GM19035 (cell line): ENCODE measurements at regions not wholly inside any gene's neighbourhood (a gene's known extent, or its start where the extent isn't known, plus 50 kb on each side); places are given as distances from the start of the nearest gene placed in this dataset.
"Not testable (repeated sequence)": the region's sequence is repeated elsewhere in the genome, so short reads cannot be mapped to it uniquely, and the experiment has no call there.

Experiments used
- ATAC-seq: cut with Tn5 transposase; IDR thresholded peaks from one replicate; pipeline ENCODE4 v1.9.1; 2021; ENCODE audit not compliant: unreplicated experiment

DNA sequence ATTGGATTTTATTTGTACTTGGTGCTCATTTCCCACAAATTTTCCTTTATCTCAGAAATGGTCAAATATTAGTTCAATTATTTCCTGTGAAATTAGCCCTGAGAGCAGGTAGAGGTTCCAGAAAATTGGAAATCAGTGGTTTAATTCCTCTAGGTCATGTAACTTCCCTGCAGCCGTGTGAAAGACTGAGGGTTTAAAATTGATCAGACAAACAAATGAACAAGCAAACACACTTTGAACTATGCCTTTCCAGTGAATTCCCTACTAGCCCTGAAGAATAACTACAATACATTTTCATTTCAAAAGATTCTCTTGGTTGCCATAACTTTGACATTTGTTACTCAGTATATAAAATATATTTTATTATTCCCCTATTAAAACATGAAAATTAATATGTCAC is 1116.7 kb downstream of the REEP3 start:
- no peak for ATAC-seq

DNA sequence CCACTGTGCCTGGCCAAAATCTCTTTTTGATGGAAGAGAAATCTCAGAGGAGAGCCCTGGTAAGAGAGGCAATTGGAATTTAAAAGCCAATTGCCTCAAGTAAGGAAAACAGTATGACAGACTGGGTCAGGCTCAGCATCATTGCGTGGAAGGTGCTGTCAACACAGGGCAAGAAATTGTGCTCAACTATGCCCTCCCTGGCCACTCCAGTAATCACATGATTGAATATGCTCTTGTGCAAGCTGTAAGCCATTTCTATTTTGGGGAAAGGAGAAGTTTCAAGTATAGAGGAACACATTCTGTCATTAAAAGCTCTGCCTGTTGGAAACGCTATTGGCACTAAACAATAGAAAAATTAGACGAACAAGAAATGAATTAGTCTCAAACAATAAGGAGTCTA is 1127.7 kb downstream of the REEP3 start:
- no peak for ATAC-seq

DNA sequence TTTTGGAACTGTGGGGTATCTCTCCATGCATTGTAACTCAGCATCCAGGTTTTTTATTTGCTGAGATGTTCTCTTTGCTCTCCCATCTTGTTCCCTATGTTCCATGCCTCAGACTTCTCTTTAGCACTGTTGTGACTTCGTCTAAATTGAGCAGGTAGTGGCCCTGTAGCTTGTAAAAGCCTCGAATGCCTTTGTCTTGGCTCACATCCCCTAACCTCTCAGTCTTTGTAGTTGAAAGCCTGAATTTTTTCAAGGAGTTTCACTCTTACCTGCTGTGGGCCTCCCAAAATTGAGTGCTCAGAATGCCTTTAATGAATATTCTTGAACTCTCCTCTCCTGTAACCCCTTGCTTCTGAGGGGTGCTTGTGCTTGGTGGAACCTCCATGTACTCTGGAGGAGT is 1137.3 kb downstream of the REEP3 start:
- no peak for ATAC-seq

DNA sequence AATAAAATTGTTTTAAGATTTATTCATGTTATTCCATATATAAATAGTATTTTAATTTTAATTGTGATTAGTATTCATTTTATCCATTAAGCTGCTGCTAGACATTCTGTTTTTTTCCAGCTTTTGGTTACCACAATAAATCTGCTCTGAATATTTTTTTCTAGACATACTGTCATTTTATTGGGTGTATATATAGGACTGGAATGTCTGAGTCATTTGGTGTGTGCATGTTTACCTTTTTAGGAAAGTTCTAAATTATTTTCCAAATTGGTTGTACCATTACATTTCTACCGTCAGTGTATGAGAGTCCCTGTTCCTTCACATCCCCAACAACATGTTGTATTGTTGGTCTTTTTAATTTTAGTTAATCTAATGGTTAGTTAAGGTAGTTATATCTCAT is 1138.1 kb downstream of the REEP3 start:
- no peak for ATAC-seq

DNA sequence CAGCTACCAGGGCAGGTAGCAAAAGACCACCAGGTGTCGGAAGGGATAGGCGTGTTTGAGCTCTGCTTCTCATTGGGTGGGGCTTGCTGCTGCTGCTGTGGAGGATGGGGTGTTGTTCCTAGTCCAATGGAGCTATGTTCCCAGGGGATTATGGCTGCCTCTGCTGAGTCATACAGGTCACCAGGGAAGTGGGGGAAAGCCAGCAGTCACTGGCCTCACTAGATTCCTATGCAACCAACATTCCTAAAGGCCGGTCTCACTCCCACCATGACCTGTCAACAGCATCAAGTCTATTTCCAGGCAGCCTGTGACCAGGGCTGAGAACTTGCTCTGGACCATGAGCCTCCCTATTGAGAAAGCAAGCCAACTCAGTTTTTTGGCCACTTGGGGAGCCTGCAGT is 1160.8 kb downstream of the REEP3 start:
- ATAC-seq: no peak

DNA sequence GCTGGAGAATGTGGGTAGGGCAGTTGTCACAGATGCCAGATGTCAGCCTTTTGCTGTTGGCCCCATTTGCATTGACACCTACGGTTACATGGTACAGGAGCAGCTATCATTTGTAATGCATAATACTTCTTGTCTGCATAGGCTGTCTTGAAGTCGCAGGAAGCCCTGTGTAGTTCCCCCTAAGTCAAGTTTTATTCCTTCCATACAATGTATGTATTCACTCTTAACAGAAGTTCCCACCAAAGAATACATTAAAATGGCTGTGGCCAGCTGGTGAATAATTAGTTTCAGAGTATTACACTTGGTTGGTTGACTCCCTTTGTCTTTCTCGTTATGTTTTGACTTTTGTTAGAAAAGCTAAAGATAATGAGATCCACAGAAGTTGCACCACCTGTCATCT is 1169.0 kb downstream of the REEP3 start:
- no peak for ATAC-seq

DNA sequence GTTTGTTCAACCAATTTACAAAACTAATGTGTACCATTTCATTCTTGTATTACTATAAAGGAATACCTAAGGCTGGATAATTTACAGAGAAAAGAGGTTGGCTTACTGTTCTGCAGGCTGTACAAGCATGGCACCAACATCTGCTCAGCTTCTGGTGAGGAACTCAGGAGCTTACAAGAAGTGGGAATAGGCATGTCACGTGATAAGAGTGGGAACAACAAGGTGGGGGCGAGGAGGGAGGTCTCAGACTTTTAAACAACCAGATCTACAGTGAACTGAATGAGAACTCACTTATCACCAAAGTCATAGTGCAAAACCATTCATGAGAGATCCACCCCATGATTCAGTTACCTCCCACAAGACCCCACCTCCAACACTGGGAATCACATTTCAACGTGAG is 1178.0 kb downstream of the REEP3 start:
- no peak for ATAC-seq

DNA sequence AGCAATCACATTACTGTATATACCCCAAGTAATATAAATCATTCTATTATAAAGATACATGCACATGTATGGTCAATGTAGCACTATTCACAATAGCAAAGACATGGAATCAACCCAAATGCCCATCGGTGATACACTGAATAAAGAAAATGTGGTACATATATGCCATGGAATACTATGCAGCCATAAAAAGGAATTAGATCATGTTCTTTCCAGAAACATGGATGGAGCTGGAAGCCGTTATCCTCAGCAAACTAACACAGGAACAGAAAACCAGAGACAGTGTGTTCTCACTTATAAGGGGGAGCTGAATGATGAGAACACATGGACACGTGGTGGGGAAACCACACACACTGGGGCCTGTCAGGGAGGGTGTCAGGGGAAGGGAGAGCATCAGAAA is 1180.9 kb downstream of the REEP3 start:
- ATAC-seq: not testable (repeated sequence)

DNA sequence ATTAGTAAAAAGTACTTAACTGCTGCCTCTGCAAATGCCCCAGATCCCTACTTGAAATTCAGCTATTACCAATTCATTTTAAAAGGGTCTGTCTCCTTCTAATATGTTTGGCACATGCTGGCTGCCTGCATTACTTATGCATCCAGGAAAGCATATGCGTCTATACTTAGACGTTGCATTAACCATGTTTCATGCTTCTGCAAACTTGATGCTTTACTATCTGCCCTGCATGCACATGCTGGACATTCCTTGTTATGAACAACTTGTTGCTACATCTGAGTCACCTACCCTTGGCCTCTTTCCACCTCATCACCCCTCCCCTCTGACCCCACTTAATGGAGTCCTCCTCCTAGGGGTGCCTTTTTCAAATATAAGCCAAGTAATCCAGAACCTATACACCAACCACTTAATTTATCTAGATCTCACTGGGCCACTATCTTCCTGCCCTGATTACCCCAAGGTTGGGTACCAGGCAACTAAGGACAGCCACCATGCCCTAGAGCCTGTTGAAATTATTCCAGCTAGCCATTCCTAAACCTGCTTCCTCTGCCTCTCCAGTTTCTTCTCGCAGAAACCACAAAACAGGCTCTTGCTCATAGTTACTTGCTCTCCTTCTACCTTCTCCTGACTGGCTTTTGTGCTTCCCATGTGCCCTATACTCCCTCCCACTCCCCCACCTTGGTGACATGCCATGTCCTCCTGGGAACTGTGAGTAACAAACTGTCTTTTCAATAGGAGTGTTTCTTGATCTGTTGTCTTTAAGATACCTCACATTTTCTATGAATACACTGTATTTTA is 1187.9 kb downstream of the REEP3 start:
- ATAC-seq: no peak

DNA sequence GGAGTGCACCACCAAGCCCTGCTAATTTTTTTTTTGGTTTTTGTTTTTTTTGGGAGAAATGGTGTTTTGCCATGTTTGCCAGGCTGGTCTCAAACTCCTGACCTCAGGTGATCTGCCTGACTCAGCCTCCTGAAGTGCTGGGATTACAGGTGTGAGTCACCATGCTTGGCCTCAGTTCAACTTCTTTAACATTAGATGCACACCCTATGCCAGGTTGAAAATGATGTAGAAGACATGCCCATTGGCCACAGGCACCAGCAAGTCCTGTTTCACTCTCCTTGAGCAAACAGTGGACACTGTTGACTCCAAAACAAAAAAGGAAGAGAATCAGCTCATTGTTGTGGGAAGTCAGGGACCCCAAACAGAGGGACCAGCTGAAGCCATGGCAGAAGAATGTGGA is 1205.3 kb downstream of the REEP3 start:
- no peak for ATAC-seq

DNA sequence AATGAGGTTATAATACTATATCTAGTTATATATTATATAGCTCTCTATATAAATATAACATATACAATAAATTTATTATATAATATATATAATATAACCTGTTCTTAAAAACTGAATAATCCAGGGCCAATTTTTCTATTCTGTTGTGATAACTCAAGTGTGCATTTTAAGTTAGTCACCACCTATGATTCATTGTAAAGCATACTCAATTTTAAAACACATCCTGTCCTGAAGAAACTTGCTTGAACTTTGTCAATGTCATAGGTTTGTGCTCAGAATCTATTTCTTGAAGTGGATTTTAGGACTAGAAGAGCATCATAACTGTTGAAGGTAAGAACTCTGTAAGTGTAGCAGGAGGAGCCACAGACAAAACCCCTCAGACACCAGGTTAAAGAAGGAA is 1209.8 kb downstream of the REEP3 start:
- ATAC-seq: no peak

DNA sequence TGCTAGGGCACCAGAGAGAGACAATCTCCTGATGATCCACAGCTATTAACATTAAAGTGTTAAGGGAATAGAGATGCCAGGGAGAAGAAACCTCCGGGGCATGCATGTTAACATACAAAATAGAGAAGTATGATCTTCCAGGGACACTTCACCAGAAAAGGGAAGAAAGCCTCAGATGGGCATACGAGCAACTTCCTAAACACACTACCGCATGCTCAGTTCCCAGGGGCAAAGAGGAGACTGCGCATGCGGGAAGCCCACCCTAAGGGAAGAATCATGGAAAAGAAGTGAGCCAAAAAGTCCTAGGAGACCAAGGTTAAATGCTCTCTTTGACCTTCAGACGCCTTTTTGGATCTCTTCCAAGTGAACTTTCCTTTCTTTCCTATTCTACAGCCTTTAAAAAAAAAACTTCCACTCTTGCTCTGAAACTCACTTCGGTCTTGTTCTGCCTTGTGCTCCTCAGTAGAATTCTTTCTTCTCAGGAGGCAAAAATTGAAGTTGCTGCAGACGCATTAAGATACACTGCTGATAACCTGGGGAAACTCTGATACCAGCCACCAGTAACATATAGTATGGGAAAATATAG is 1211.3 kb downstream of the REEP3 start:
- no peak for ATAC-seq

DNA sequence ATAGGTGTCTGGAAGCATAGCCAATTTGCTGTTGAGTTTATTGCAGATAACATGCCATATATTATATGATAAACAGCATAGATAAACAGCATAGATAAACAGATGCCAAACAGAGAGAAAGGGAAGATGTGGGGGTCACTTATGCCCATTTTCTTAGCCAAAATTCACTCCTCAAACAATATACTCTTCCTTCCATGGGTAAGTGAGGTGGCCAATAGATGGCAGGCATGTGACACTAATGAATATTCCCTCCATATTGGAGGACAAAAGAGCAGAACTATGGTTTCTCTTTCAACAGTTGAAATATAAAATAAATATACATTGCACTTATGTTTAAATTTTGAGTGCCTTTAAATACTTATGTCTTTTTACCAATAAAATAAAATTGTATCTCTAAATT is 1212.8 kb downstream of the REEP3 start:
- no peak for ATAC-seq

DNA sequence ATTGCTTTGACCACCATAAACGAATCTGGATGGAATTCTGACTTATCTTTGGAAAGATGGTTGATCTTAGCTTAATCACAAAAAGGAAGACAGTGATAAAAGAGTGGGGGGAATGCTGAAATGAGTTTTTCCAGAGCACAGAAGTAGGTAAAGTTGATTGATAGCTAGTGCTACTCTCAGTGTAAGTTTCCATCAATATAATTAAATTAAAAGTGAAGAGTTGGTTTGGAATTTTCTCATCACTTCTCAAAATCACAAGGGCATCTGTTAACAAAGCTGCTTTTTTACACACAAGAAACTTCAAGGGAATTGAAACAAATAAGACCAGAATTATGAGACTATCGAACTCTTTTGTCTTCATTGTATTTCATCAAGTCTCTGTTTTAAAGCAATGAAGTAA is 1217.3 kb downstream of the REEP3 start:
- ATAC-seq: no peak

DNA sequence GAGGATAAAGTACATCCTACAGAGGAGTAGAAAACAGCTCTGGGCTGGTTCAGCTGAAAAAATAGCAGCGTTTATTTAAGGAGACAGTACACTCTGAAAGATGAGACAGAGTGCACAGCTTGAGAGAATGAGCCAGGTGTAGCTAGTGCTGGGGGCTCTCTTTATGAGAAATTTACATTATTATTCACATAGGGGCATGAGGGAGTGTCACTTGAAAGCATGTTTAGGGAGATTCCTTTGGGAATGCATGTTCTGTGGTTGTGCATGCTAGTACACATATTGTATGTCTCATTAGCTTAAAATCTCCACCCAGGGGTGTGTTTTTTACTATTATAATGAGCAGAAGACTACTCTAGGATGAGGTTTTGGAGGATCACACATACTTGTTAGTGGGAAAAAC is 1224.4 kb downstream of the REEP3 start:
- ATAC-seq: no peak

DNA sequence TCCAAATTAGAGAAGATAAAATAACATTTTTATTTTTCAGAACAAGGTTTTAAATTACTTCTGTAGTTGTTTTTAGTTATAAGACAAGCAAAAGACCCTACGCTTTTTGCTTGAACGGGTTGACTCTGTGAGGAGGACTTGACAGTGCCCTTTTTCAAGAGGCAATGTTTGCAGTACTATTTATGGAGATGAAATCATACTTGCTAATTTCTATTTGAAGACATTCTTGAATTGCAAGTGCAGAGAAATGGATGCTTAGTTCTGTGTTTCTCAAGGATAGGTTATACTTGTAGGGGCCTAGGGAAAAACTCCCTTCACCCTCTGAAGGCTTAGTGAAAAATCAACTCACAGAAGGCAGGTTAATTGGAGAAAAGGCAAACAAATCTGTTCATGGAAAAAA is 1229.5 kb downstream of the REEP3 start:
- no peak for ATAC-seq

DNA sequence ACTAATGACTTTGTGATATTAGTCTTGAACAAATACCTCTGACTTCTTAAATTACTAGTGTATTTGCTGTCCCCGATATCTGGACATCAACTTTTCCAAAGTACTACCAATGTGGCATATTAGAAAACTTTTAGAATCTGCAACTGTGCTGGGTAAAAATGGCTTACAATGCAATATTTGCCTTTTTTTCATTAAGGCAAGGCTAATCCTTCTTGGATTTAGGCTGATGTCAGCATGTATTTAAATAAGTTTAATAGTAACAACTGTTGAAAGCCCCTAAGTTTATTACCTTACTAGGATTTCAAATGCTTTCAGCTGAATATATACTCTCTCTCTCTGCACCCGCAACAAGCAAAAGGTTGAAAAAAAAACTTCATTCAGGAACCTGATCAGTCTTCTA is 1232.3 kb downstream of the REEP3 start:
- ATAC-seq: no peak

DNA sequence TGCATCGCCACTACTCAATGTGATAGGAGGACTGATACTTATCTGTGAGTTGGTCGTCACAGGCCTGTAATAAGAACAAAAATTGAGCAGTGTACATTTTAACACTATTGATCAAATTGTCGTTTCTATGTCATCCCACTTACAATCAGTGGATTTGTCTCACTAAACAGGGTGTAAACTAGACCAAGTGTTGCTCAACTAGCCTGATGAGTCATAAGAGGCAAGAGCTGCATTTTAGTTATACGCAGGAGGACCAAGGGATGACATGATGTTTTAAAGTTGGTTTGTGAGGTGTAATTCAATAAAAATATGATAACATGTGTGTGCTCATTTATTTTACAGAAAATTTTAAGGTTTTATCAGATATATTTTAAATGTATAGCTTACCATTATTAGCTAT is 1239.2 kb downstream of the REEP3 start:
- ATAC-seq: no peak

DNA sequence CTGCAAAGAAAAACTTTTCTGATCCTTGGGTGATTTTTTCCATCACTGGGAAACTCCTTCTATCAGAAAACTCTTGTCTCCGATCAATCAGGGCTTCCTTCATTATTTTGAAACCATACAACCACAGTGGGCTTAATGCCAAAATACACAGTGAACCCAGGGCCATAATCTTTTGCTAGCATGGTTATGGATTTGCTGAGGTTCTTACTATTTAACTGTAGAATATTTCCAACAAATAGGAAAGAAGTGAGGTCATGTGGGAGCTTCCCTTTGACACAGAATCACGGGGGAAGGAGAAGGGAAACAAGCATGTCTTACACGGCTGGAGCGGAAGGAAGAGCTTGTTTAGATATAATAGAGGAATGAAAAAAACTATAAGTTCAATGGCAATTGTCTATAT is 1241.7 kb downstream of the REEP3 start:
- ATAC-seq: no peak

DNA sequence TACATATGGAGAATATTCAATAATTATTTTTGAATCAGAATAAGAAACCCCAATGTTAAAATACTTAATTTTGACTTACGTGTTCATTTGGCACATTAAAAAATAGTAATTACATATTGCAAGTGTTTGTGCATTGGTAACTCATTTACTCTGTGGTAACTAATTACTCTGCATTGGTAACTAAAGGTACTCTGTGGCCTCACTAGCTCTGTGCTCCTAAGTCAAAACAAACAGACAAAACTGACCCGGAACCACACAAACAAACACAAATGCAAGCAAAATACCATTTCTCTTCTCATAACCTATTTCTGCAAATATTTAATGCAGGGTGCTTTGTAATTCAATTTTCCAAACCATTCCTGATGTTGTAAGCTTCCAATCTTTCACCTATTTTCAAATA is 1244.3 kb downstream of the REEP3 start:
- no peak for ATAC-seq

DNA sequence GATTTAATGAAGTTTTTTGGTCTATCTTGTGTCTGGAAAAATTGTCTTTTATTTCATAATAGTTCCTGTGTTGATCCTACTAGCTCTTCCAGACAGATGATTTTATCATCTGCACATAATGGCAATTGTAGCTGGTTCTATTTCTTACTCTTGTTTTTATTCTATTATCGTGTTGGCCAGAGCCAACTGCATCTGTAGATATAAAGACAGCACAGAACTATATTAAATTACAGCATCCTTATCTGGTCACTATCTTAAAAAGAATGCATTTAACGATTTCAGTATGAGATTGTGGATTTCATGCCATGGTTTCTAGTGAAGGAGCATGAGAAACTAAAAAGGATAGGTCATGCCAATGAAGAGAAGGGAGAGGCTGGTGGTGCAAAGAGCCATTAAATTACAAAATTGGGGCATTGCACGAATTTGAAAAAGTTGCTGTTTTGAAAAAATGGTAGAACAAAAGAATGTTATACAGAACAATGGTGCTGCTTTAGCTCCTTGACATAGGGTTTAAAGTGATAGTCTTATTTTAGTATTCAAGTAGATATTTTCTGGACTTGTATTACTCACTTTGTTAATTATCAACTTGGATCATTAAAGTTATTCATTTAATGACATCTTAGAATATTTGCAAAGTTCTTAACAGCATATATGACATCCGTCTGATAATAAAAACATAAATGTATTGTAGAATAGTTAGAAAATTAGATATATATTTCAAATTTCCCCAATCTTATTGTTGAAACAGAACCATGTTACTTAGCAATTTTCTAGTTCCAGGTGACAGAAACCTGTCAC is 1250.3 kb downstream of the REEP3 start:
- ATAC-seq: no peak

DNA sequence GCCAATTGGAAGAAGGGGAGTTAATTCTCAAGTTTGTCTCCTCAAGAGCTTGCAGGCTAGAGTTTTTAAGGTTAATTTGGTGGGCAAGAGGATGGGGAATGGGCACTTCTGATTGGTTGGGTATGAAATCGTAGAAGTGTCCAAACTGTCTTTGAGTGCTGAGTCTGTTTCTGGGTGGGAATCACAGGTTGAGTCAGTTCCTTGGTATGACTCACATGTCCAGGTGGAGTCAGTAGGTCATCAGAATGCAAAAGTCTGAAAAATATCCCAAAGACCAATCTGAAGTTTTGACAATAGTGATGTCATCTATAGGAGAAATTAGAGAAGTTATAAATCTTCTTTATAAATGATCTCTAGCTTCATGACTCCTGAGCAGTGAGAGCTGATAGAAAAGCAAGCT is 1252.2 kb downstream of the REEP3 start:
- ATAC-seq: no peak
